Activated CD4-positive, alpha-beta T cell treated with anti-CD3 and anti-CD28 coated beads, Interleukin-2, amount 50 U/mL, for 48 hours (primary cell): ENCODE measurements at regions not wholly inside any gene's neighbourhood (a gene's known extent, or its start where the extent isn't known, plus 50 kb on each side); places are given as distances from the start of the nearest gene placed in this dataset.
"Not testable (repeated sequence)": the region's sequence is repeated elsewhere in the genome, so short reads cannot be mapped to it uniquely, and the experiment has no call there.

Source experiments
- DNase-seq, 2 experiments: peaks; one replicate each; pipeline ENCODE4 v3.0.0-alpha.2; 2020

DNA sequence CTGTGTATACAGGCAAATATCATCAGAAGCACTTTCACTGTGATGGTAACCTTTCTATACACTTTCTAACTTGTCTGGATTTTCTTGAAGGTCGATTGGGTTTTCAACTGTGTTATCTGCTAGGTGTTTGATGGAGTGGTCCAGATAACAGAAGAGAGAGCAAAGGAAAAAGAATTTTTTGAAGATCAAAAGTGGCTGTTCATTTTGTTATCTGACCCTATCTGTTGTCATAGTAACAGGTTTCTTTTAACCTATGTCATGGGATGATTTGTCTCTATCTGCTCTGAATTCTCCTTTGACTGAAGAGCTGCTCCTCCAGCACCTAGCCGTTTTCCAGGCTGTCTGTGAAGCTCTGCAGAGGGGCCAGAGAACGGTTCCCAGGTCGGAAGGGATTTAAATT lies 77.8 kb upstream of the IRX2 start:
- no peak for DNase-seq

DNA sequence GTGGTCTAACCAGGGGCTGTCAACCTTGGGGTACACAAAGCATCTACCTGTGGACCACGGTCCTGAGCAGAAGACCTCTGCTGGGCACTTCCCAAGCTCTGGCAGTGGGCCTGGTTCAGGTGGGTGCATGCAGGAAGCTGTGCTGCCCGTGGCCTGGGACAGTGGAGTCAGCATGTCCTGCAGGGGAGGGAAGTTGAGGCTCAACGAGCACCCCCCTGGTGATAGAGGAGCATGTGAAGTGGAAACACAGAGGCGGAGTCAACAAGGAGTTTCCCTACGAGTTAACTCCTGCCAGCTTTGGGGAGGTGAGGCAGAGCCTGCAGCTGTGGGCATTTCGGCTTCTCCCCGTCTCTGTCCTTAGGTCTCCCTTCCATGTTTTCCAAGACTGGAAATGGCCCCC lies 67.5 kb upstream of the IRX2 start:
- no peak for DNase-seq

DNA sequence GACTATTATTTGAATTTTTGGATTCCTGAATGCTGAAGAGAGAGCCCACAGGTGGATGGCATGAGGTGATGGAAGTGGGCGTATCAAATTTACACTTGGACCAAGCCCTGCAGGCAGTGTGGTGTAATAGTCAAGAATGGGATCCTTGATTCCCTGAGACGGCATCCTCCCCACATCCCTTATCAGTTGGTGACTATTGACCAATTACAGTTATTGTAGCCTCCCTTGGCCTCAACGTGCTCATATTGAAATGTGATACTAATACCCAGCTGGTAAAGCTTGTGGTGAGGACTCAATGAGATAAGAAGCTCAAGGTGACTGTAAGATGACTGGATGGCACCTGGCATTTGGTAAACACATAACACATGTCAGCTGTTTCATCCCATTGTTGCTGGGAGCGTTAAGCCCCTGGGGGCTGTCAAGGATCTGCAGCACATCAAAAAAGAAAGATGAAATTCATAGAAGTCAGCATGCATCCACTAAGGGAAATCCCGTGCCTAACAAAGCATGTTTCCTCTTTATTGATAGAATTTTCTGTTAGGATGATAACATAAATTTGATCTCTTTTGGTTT lies 65.6 kb upstream of the IRX2 start:
- no peak for DNase-seq

DNA sequence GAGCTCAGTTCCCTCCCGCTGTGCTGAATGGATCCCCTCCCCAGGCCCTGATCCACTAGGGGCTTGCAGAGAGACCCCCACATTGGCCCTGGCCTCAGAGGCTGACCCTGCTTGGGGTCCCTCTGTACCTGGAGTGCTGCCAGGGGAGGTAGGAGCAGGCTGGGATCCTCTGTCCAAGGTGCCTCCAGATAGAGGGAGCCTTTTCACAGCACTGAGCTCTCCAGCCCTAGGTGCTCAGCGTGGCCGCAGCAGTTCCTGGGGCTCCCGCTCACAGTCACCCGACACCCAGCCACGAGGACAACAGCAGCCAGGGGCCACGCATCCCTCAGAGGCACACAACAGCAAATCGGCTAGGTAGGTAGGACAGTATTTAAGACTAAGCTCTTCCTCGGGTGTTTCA lies 62.2 kb upstream of the IRX2 start:
- DNase-seq, result no peak

DNA sequence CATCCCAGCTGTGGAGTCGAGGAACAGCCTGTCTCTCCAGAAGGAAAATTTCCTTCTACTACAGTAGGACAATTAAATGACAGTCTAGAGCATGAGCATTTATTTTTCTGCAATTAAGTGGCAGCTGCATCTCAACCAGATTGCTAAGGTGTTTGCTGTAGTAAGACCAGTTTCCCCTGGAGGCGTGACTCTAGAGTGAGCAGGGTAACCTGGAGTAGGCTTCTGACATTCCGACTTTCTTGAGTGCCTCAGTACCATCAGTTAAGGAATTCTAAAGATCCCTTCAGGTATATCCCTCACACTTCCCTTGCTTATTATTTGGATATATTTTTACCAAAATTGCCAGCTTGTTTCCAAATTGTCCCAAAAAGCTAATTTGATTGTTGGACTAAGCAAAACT lies 59.2 kb upstream of the IRX2 start:
- no peak for DNase-seq

DNA sequence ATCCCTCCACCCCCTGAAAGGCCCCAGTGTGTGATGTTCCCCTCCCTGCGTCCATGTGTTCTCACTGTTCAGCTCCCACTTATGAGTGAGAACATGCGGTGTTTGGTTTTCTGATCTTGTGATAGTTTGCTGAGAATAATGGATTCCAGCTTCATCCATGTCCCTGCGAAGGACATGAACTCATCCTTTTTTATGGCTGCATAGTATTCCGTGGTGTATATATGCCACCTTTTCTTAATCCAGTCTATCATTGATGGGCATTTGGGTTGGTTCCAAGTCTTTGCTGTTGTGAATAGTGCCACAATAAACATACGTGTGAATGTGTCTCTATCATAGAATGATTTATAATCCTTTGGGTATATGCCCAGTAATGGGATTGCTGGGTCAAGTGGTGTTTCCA lies 55.8 kb upstream of the IRX2 start:
- DNase-seq, result not testable (repeated sequence)

DNA sequence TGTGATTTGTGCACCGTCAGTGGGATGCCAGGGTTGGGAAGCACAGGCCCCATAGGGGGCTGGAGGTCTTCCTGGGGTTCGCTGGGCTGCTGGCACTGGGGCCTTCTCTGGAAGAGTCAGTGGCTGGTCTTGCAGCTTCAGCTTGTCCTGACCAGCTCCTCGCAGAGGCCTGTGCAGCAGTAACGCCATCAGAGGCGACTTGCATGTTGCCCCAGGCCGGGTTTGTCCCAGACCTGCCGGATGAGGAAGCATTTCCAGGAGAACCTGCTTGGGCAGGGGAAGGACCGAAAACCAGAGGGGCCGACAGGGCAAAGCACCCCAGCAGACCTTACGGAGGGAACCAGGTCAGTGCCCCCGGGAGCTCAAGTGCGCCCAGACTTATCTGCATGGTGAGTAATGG lies 54.7 kb upstream of the IRX2 start:
- DNase-seq, result no peak

DNA sequence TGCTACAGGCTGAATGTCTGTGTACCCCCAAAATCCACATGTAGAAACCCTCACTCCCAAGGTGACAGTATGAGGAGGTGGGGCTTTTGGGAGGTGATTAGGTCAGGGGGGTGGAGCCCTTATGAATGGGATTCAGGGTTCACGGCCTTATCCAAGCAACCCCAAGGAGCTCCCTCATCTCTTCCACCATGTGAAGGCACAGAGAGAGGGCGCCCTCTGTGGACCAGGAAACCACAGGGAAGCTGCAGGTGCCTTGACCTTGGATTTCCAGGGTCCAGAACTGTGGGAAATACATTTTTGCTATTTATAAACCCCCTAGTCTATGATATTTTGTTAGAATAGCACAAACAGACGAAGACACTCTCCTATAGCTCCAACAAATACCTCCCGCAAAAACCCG lies 53.6 kb upstream of the IRX2 start:
- DNase-seq, result no peak

DNA sequence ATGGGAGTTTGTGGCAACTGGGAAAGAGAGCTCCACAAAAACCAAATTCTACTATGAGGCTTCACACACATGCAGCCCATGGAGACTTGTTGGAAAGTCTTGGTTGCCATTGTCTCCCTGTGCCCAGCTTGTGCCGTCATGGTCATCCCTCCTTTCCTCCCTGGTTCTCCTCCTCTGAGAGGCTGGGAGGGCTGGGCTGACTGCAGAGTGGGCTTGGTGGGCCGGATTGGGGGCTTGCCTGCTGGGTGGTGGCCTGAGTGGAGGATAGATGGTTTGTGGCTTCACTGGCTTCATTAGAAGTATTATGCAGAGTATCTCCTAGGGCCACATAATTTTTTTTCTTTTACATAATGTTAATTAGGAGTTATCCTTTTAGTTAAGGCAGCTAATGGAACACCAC lies 52.3 kb upstream of the IRX2 start:
- DNase-seq, result no peak

DNA sequence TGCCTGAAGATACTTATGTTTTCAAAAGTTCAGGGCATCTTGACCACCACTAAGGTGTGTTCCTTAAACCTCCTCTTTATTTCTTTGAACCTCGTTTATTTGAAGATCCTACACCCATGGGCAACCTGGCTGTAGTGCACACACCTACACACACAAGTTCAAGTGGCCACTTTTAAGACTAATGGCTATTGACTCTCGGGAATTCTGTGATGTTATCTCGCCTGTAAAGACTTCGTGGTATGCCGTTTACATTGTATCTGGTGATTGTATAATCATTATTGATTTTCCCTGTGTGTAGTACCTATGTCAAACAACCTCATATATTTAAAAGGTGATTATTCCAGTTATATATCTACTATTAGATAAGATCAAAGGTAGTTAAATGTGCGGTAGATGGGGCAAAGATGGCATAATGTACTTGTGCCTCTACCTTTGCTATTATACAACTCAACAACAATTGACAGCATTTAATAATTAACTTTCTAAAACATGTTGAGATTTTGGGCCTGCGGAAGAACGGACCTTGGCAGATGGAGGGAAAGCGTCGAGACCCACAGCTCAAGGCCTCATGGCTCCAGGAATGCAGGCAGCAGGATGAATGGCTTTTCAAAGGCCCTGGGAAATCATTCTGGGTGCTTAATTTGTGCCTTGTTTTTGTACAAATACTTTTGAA lies 51.4 kb upstream of the IRX2 start:
- DNase-seq, result no peak

DNA sequence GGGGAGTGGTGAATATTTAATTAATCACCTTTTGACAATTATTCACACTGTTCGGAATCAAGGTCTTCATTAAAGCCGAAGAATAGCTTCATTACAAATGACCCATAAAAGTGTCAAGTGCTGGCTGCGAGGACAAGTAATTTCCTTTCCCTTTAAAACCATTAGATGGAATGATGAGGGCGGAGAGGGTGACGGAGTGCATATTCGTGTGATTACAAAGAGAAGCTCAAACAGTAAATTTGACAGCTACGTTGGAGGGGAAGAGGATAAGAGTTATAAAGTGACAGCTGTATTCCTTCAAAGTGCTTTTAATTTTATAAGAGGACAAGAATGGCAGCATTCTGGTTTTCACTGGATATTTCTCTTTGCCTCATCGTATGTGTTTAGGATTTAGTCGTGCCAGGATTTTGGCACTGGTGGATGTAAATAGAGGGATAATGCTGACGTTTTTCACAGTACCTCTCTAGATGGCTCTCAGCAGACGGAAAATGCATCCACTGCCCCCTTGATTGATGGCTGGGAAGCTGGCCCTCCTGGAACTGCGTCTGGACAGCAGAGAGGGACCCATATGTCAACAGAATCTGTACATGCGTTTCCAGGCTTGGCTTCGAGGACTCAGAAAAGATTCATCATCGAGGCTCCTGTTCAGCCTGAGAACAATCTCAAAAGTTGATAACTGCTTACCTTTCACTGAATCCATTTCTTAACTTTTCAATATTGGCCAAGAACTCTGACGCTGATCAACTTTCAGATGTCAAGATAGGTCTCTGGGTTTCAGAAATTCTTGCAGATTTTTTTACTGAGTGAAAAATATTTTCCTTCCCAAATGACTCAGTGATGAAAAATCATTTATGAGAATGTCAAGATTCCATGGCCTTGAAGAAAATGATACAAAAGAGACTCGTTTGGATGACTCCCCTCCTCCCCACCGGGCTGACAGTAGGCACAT lies 50.4 kb upstream of the IRX2 start:
- DNase-seq, result no peak
